SH-SY5Y (cell line): ENCODE measurements at regions not wholly inside any gene's neighbourhood (a gene's known extent, or its start where the extent isn't known, plus 50 kb on each side); places are given as distances from the start of the nearest gene placed in this dataset.

Experiments used
- GATA2 ChIP-seq: IDR thresholded peaks from 2 replicates; pipeline ENCODE4 v1.6.1; 2011; ENCODE audit warnings: mild to moderate bottlenecking, low read depth, low read length
- GATA3 ChIP-seq: IDR thresholded peaks from 2 replicates; pipeline ENCODE4 v1.6.1; 2011; ENCODE audit warnings: low read depth, mild to moderate bottlenecking, low read length, moderate library complexity

GRCh38 chr14:84468153-84468552 lies 1061.8 kb upstream of the FLRT2 start:
- TF ChIP-seq GATA2 (no peak), GATA3 (no peak)
